GM06990 (cell line): ENCODE measurements at regions not wholly inside any gene's neighbourhood (a gene's known extent, or its start where the extent isn't known, plus 50 kb on each side); places are given as distances from the start of the nearest gene placed in this dataset.

Experiments used
- DNase-seq: peaks from one replicate; pipeline ENCODE4 v3.0.0-alpha.2; 2011; ENCODE audit not compliant: insufficient read length; ENCODE audit errors: extremely low read depth
- H3K27me3 ChIP-seq: replicated peaks from 2 replicates; pipeline ENCODE4 v1.6.0; 2011; ENCODE audit warnings: low read length; ENCODE audit not compliant: control insufficient read depth, insufficient read depth
- H3K36me3 ChIP-seq: 2 replicates; pipeline ENCODE4 v1.5.1; 2011; ENCODE audit warnings: low read length; ENCODE audit not compliant: control insufficient read depth, insufficient read depth
- H3K4me3 ChIP-seq: replicated peaks from 2 replicates; pipeline ENCODE4 v1.5.1; 2011; ENCODE audit warnings: low read depth, mild to moderate bottlenecking, control low read depth, low read length
- CTCF ChIP-seq: IDR thresholded peaks from 2 replicates; pipeline ENCODE4 v1.5.1; 2011; ENCODE audit warnings: low read length, control low read depth, mild to moderate bottlenecking, inconsistent platforms; ENCODE audit not compliant: insufficient read depth, poor library complexity, severe bottlenecking

DNA sequence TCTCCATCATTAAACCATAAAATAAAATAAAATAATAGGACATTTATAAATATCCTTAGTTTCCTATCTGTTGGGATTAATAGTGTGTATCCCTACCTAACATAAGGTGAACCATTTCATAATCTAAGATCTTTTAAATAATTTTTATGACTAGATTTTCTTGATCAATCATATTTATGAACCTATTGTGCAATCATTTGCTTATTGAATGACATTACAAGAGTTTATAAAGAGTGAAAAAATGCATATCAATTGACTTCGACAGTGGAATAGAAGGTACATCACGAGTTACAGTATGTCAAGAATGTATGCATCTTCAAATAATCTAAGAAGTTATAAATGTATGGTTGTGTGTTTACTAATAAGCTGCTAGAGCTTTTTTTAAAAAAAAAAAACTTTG lies 1554.8 kb upstream of the TMEFF2 start:
- no peak for DNase-seq
- H3K36me3 ChIP-seq: no peaks in the 10 kb centered on the region
- H3K27me3 ChIP-seq: no peaks in the 10 kb centered on the region
- TF ChIP-seq CTCF: no peak
- no peak overlapping the region for H3K4me3 ChIP-seq

- TF ChIP-seq CTCF: no peak
- no peak overlapping the region for H3K4me3 ChIP-seq
- H3K36me3 ChIP-seq: no peaks in the 10 kb centered on the region
- no peak for DNase-seq
- no peaks in the 10 kb centered on the region for H3K27me3 ChIP-seq
Measured at GRCh38 chr2:193743089-193743488, 1548.4 kb upstream of the TMEFF2 start.

GRCh38 chr2:193738892-193739291 lies 1544.2 kb upstream of the TMEFF2 start:
- no peaks in the 10 kb centered on the region for H3K36me3 ChIP-seq
- no peak overlapping the region for H3K4me3 ChIP-seq
- no peaks in the 10 kb centered on the region for H3K27me3 ChIP-seq
- no peak for TF ChIP-seq CTCF
- no peak for DNase-seq

DNA sequence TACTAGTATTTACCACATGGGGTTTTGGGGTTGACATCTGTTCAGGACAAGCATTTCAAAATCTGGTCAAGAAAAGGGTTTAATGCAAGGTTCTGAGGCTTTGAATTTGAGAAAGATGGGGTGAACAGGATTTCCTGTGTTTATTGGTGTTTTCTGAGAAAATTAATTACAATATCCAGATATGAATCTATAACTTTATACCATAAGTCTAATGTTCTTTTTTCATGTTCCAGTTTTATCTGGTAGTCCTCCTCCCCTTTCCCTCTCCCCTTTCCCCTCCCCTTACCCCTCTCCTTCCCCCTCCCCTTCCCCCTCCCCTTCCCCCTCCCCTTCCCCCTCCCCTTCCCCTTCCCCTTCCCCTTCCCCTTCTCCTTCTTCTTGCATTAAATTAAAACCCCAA lies 1518.2 kb upstream of the TMEFF2 start:
- H3K4me3 ChIP-seq: no peak overlapping the region
- H3K27me3 ChIP-seq: no peaks in the 10 kb centered on the region
- H3K36me3 ChIP-seq: no peaks in the 10 kb centered on the region
- TF ChIP-seq CTCF: no peak
- no peak for DNase-seq

- DNase-seq: no peak
- Histone ChIP-seq H3K36me3 (no peaks in the 10 kb centered on the region), H3K27me3 (no peaks in the 10 kb centered on the region), H3K4me3 (no peak overlapping the region)
- TF ChIP-seq CTCF: no peak
Measured at GRCh38 chr2:193703411-193703810, 1508.7 kb upstream of the TMEFF2 start.

DNA sequence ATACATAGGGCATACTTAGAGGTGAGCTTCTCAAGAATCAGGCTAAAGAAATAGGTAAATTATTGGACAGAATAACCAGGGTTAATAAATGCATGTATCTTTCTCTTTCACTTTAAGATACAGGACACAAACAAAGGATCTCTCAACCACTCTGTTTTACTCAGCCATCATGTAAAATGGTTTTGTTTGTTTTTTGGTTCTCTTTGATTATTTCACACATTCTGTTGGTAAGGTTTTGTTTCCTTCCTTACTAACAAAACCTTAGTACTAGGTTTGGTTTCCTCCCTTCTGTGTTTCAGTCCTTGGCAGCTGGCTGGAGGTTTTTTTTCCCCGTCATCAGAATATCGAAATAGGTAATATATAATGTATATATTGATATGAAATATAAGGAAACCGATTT lies 1506.8 kb upstream of the TMEFF2 start:
- Histone ChIP-seq H3K36me3 (no peaks in the 10 kb centered on the region), H3K27me3 (no peaks in the 10 kb centered on the region), H3K4me3 (no peak overlapping the region)
- no peak for TF ChIP-seq CTCF
- DNase-seq: no peak
